ENCODE measurements at regions not wholly inside any gene's neighbourhood (a gene's known extent, or its start where the extent isn't known, plus 50 kb on each side); places are given as distances from the start of the nearest gene placed in this dataset.

DNA sequence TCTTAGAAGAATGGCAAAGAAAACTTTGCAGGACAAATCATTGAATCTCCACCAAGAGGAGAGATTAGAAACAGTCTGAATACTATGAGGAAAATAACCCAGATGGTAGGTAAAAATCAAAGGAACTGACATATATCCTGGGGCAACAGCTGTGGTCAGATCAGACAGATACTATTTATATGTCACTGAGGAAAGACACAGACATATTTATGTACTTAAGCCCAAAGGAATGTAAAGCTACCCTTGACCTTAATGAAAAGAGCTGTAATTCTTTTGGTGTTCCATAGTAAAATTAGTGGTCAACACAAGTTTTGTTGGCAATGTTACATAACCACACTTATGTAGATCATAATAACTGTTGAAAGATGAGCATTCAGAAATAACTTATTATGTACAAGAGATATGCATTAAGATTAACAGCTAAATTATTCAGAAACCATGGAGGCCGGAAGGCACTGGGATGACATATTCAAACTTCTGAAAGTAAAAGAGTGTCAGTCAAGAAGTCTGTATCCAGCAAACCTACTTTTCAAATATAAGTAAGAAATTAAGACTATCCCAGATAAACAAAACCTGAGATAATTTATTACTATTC is 166.1 kb upstream of the SAMSN1 start:
- POLR2A ChIA-PET: no interaction called here
- no peaks in the 10 kb centered on the region for H3K4me1 ChIP-seq (ENCODE audit: control insufficient read depth, insufficient read depth, low read length)
- H3K36me3 ChIP-seq (ENCODE audit: control insufficient read depth in 2 of 2, insufficient read depth in 1 of 2, low read length in 2 of 2): no peaks in the 10 kb centered on the region
- TF ChIP-seq SP7 (tag by site-specific recombination; IDR thresholded peaks at IDR 0.05) (no peak), YY2 (tag by site-specific recombination; IDR thresholded peaks at IDR 0.05) (no peak), GLIS1 (tag by site-specific recombination; IDR thresholded peaks at IDR 0.05) (no peak), GLI2 (tag by site-specific recombination; IDR thresholded peaks at IDR 0.05; ENCODE audit: borderline replicate concordance, low read depth) (no peak), ZNF544 (tag by site-specific recombination; IDR thresholded peaks at IDR 0.05) (no peak), ZNF433 (tag by site-specific recombination; IDR thresholded peaks at IDR 0.05; ENCODE audit: low read depth) (no peak), ZNF140 (tag by site-specific recombination; IDR thresholded peaks at IDR 0.05) (no peak), ZNF248 (tag by site-specific recombination; IDR thresholded peaks at IDR 0.05) (no peak), ZNF707 (tag by site-specific recombination; IDR thresholded peaks at IDR 0.05) (no peak), ZSCAN16 (tag by site-specific recombination; IDR thresholded peaks at IDR 0.05) (no peak), ZNF121 (tag by site-specific recombination; IDR thresholded peaks at IDR 0.05) (no peak), ZFP3 (tag by site-specific recombination; IDR thresholded peaks at IDR 0.05; ENCODE audit: low read depth) (no peak), ZNF791 (tag by site-specific recombination; IDR thresholded peaks at IDR 0.05) (no peak), SETDB1 (IDR thresholded peaks at IDR 0.05; ENCODE audit: insufficient read length, low read length) (no peak)
- TF ChIP-seq, protein P1, sequence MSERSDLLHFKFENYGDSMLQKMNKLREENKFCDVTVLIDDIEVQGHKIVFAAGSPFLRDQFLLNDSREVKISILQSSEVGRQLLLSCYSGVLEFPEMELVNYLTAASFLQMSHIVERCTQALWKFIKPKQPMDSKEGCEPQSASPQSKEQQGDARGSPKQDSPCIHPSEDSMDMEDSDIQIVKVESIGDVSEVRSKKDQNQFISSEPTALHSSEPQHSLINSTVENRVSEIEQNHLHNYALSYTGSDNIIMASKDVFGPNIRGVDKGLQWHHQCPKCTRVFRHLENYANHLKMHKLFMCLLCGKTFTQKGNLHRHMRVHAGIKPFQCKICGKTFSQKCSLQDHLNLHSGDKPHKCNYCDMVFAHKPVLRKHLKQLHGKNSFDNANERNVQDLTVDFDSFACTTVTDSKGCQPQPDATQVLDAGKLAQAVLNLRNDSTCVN (tag by site-specific recombination; optimal IDR thresholded peaks at IDR 0.05): no peak
- H3K9me3 ChIP-seq (ENCODE audit: control insufficient read depth, insufficient read depth, low read depth, low read length): no peaks in the 10 kb centered on the region
- no peak overlapping the region for H3K27ac ChIP-seq (ENCODE audit: extremely low read depth, low read depth, low read length)
- no peak overlapping the region for H3K4me3 ChIP-seq (ENCODE audit: low read depth, low read length)
- CTCF ChIA-PET: no interaction called here

DNA sequence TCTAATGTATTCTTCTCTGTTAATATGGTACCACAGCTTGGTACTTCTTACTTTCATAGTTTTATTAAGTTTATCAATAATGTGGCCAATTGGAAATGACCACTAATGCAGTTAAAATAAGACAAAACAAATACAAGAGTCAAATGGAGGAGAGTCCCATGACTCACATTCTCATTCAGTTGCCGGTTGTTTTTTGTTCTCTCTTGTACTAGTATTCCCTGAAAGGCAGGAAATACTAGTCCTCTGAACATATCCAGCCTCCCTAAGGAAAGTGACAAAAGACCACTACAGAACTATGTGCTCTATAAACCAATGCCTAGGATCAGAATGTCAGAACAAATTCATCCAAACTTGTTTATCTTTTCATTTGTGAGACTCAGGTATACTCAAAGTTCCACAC is 165.2 kb upstream of the SAMSN1 start:
- Histone ChIP-seq H3K4me1 (ENCODE audit: control insufficient read depth, insufficient read depth, low read length) (no peaks in the 10 kb centered on the region), H3K36me3 (ENCODE audit: control insufficient read depth in 2 of 2, insufficient read depth in 1 of 2, low read length in 2 of 2) (no peaks in the 10 kb centered on the region), H3K9me3 (ENCODE audit: control insufficient read depth, insufficient read depth, low read depth, low read length) (no peaks in the 10 kb centered on the region), H3K4me3 (ENCODE audit: low read depth, low read length) (no peak overlapping the region), H3K27ac (ENCODE audit: extremely low read depth, low read depth, low read length) (no peak overlapping the region)
- POLR2A ChIA-PET: no interaction called here
- no peak for TF ChIP-seq ZNF843 (tag by site-specific recombination; IDR thresholded peaks at IDR 0.05)
- TF ChIP-seq, protein P2, sequence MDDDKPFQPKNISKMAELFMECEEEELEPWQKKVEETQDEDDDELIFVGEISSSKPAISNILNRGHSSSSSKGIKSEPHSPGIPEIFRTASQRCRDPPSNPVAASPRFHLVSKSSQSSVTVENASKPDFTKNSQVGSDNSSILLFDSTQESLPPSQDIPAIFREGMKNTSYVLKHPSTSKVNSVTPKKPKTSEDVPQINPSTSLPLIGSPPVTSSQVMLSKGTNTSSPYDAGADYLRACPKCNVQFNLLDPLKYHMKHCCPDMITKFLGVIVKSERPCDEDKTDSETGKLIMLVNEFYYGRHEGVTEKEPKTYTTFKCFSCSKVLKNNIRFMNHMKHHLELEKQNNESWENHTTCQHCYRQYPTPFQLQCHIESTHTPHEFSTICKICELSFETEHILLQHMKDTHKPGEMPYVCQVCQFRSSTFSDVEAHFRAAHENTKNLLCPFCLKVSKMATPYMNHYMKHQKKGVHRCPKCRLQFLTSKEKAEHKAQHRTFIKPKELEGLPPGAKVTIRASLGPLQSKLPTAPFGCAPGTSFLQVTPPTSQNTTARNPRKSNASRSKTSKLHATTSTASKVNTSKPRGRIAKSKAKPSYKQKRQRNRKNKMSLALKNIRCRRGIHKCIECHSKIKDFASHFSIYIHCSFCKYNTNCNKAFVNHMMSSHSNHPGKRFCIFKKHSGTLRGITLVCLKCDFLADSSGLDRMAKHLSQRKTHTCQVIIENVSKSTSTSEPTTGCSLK (tag by site-specific recombination; IDR thresholded peaks at IDR 0.05): no peak
- TF ChIP-seq ZNF555 (tag by site-specific recombination; conservative IDR thresholded peaks at IDR 0.05): no peak
- TF ChIP-seq ZFP41 (tag by site-specific recombination; IDR thresholded peaks at IDR 0.05; ENCODE audit: borderline replicate concordance): no peak
- no peak for TF ChIP-seq ZBTB8A (tag by site-specific recombination; IDR thresholded peaks at IDR 0.05)
- TF ChIP-seq, protein P3, sequence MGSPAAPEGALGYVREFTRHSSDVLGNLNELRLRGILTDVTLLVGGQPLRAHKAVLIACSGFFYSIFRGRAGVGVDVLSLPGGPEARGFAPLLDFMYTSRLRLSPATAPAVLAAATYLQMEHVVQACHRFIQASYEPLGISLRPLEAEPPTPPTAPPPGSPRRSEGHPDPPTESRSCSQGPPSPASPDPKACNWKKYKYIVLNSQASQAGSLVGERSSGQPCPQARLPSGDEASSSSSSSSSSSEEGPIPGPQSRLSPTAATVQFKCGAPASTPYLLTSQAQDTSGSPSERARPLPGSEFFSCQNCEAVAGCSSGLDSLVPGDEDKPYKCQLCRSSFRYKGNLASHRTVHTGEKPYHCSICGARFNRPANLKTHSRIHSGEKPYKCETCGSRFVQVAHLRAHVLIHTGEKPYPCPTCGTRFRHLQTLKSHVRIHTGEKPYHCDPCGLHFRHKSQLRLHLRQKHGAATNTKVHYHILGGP (tag by site-specific recombination; IDR thresholded peaks at IDR 0.05): no peak
- TF ChIP-seq ZNF658 (tag by site-specific recombination; IDR thresholded peaks at IDR 0.05): no peak
- CTCF ChIA-PET: interaction anchor here (0.6 kb wide), 1 partner anchor 13 kb away, joined by 3 read pairs; no protein-coding TSS in a partner anchor
